ENCODE measurements at regions not wholly inside any gene's neighbourhood (a gene's known extent, or its start where the extent isn't known, plus 50 kb on each side); places are given as distances from the start of the nearest gene placed in this dataset.

- DNase-seq, result no peak
- no peak overlapping the region for H3K4me3 Mint-ChIP-seq
- peaks cover 5% of the 10 kb centered on the region for H3K27me3 Mint-ChIP-seq (ENCODE audit: low read depth)
- ChIA-PET POLR2A (no interaction called here), CTCF (no interaction called here)
- no peaks in the 10 kb centered on the region for H3K9me3 Mint-ChIP-seq (ENCODE audit: insufficient read depth)
- no peak for ATAC-seq
- no peak overlapping the region for H3K27ac Mint-ChIP-seq
- H3K4me1 Mint-ChIP-seq (ENCODE audit: low read depth), result no peaks in the 10 kb centered on the region
- H3K36me3 Mint-ChIP-seq (ENCODE audit: low read depth), result no peaks in the 10 kb centered on the region
Observed at GRCh38 chr20:4299216-4299615, 50.1 kb upstream of the ADRA1D start.

All from activated CD8-positive, alpha-beta T cell treated with anti-CD3 and anti-CD28 coated beads, Interleukin-2, amount 10 ng/mL, durations not matched to agents 7 days and 5 days (primary cell).